ENCODE measurements at regions not wholly inside any gene's neighbourhood (a gene's known extent, or its start where the extent isn't known, plus 50 kb on each side); places are given as distances from the start of the nearest gene placed in this dataset.

DNA sequence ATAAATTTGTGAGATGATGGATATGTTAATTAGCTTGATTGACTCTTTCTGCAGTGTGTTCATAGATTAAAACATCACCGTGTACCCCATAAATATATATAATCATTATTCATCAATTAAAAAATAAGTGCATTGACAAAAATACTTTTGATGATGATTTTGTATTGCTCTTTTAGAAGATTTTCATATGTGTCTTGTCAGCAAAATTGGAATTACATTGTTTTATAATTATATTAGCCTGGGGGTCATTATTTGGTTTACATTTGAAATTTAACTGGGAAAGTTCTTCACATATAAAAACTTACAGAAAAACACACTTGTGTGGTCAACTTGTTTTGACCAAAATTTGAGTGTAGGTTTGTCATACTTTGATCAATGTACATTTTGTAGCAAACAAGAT, 614.6 kb upstream of the ITGA1 start:
- Histone ChIP-seq H2AFZ (ENCODE audit: low read length) (no peak overlapping the region), H3K79me2 (ENCODE audit: control insufficient read depth, insufficient read depth, low read length) (no peaks in the 10 kb centered on the region), H3K9me3 (ENCODE audit: control insufficient read depth, insufficient read depth, low read depth, low read length) (no peaks in the 10 kb centered on the region), H3K27ac (ENCODE audit: insufficient read depth, low read length) (no peak overlapping the region), H4K20me1 (ENCODE audit: control insufficient read depth, extremely low read depth, insufficient read depth, low read length) (no peaks in the 10 kb centered on the region), H3K9ac (ENCODE audit: insufficient read depth, low read length) (no peak overlapping the region), H3K27me3 (ENCODE audit: control insufficient read depth, insufficient read depth, low read length) (no peaks in the 10 kb centered on the region), H3K4me3 (replicated peaks in 1 of 4; ENCODE audit: control extremely low read depth in 1 of 4, insufficient read depth in 1 of 4, low read depth in 3 of 4, low read length in 4 of 4) (no peak overlapping the region), H3K4me2 (ENCODE audit: extremely low read depth, insufficient read depth, low read length) (no peak overlapping the region), H3K36me3 (ENCODE audit: control insufficient read depth, insufficient read depth, low read length) (no peaks in the 10 kb centered on the region), H3K4me1 (ENCODE audit: control insufficient read depth, extremely low read depth, insufficient read depth, low read length) (no peaks in the 10 kb centered on the region)
- TF ChIP-seq, protein P1, sequence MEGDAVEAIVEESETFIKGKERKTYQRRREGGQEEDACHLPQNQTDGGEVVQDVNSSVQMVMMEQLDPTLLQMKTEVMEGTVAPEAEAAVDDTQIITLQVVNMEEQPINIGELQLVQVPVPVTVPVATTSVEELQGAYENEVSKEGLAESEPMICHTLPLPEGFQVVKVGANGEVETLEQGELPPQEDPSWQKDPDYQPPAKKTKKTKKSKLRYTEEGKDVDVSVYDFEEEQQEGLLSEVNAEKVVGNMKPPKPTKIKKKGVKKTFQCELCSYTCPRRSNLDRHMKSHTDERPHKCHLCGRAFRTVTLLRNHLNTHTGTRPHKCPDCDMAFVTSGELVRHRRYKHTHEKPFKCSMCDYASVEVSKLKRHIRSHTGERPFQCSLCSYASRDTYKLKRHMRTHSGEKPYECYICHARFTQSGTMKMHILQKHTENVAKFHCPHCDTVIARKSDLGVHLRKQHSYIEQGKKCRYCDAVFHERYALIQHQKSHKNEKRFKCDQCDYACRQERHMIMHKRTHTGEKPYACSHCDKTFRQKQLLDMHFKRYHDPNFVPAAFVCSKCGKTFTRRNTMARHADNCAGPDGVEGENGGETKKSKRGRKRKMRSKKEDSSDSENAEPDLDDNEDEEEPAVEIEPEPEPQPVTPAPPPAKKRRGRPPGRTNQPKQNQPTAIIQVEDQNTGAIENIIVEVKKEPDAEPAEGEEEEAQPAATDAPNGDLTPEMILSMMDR (conservative IDR thresholded peaks at IDR 0.05 in 1 of 2, IDR thresholded peaks at IDR 0.05 in 1 of 2; ENCODE audit: low read depth in 1 of 2, low read length in 2 of 2), result no peak
- TF ChIP-seq EZH2 (IDR thresholded peaks at IDR 0.05; ENCODE audit: low read length, missing control alignments), result no peak
- no peak for DNase-seq (ENCODE audit: low read depth in 2 of 2)

DNA sequence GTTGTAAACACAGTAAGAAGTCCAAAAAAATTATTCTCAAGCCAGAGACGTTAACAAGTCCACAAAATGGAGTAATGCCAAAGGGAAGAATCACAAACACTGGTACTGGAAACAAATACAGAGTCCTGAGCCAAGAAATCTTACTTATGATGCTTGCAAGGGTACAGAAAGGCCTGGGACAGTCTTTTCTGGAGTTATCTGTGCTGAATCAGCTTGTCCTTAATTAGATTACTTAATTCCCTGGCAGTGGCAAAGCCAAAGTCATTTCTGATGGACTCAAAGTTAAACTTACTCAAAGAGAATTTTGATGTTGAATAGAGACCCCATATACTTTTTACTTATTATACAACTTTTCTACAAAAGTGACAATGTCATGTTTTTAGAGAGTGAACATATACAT, 610.5 kb upstream of the ITGA1 start:
- Histone ChIP-seq H3K9me3 (ENCODE audit: control insufficient read depth, insufficient read depth, low read depth, low read length) (no peaks in the 10 kb centered on the region), H2AFZ (ENCODE audit: low read length) (no peak overlapping the region)
- no peak for TF ChIP-seq EZH2 (IDR thresholded peaks at IDR 0.05; ENCODE audit: low read length, missing control alignments)
- TF ChIP-seq, protein P1 (conservative IDR thresholded peaks at IDR 0.05 in 1 of 2, IDR thresholded peaks at IDR 0.05 in 1 of 2; ENCODE audit: low read depth in 1 of 2, low read length in 2 of 2), result no peak

DNA sequence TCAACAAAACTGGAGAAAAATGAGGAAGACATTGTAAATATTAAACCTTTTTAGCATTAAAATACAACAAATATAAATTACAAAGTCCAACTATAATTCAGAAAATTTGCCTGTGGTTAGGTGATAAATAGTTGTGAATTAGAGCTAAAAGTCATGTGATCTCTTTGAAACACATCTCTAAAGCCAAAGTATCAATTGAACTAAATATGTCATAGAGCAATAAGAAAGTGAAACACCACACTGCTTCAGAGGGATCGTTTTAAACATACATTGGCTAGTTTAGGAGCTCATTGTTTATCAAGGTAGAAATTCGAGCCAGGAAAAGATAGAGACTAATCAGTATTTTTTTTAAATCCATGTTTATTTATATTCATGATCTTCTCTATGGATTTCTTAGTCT, 606.3 kb upstream of the ITGA1 start:
- H3K9ac ChIP-seq (ENCODE audit: insufficient read depth, low read length), result no peak overlapping the region
- H3K27ac ChIP-seq (ENCODE audit: insufficient read depth, low read length), result no peak overlapping the region
- no peak overlapping the region for H3K4me3 ChIP-seq (replicated peaks in 1 of 4; ENCODE audit: control extremely low read depth in 1 of 4, insufficient read depth in 1 of 4, low read depth in 3 of 4, low read length in 4 of 4)
- H3K4me1 ChIP-seq (ENCODE audit: control insufficient read depth, extremely low read depth, insufficient read depth, low read length), result no peaks in the 10 kb centered on the region
- H3K79me2 ChIP-seq (ENCODE audit: control insufficient read depth, insufficient read depth, low read length), result no peaks in the 10 kb centered on the region
- H4K20me1 ChIP-seq (ENCODE audit: control insufficient read depth, extremely low read depth, insufficient read depth, low read length), result no peaks in the 10 kb centered on the region
- no peak overlapping the region for H3K4me2 ChIP-seq (ENCODE audit: extremely low read depth, insufficient read depth, low read length)
- H3K36me3 ChIP-seq (ENCODE audit: control insufficient read depth, insufficient read depth, low read length), result no peaks in the 10 kb centered on the region
- TF ChIP-seq, protein P1 (conservative IDR thresholded peaks at IDR 0.05 in 1 of 2, IDR thresholded peaks at IDR 0.05 in 1 of 2; ENCODE audit: low read depth in 1 of 2, low read length in 2 of 2), result no peak
- TF ChIP-seq EZH2 (IDR thresholded peaks at IDR 0.05; ENCODE audit: low read length, missing control alignments), result no peak
- H2AFZ ChIP-seq (ENCODE audit: low read length), result no peak overlapping the region
- no peaks in the 10 kb centered on the region for H3K9me3 ChIP-seq (ENCODE audit: control insufficient read depth, insufficient read depth, low read depth, low read length)
- H3K27me3 ChIP-seq (ENCODE audit: control insufficient read depth, insufficient read depth, low read length), result no peaks in the 10 kb centered on the region
- no peak for DNase-seq (ENCODE audit: low read depth in 2 of 2)

More for the DNA sequence above, 610.5 kb upstream of the ITGA1 start:
- Histone ChIP-seq H3K4me3 (replicated peaks in 1 of 4; ENCODE audit: control extremely low read depth in 1 of 4, insufficient read depth in 1 of 4, low read depth in 3 of 4, low read length in 4 of 4) (no peak overlapping the region), H3K4me1 (ENCODE audit: control insufficient read depth, extremely low read depth, insufficient read depth, low read length) (no peaks in the 10 kb centered on the region), H4K20me1 (ENCODE audit: control insufficient read depth, extremely low read depth, insufficient read depth, low read length) (no peaks in the 10 kb centered on the region), H3K27me3 (ENCODE audit: control insufficient read depth, insufficient read depth, low read length) (no peaks in the 10 kb centered on the region), H3K79me2 (ENCODE audit: control insufficient read depth, insufficient read depth, low read length) (no peaks in the 10 kb centered on the region), H3K36me3 (ENCODE audit: control insufficient read depth, insufficient read depth, low read length) (no peaks in the 10 kb centered on the region), H3K9ac (ENCODE audit: insufficient read depth, low read length) (no peak overlapping the region), H3K4me2 (ENCODE audit: extremely low read depth, insufficient read depth, low read length) (no peak overlapping the region), H3K27ac (ENCODE audit: insufficient read depth, low read length) (no peak overlapping the region)
- DNase-seq (ENCODE audit: low read depth in 2 of 2), result no peak
